Ectodermal cell (in vitro differentiated cells): ENCODE measurements at regions not wholly inside any gene's neighbourhood (a gene's known extent, or its start where the extent isn't known, plus 50 kb on each side); places are given as distances from the start of the nearest gene placed in this dataset.

ENCODE experiments used
- H3K27ac ChIP-seq: 2 replicates; pipeline ENCODE4 v1.7.0; 2013; ENCODE audit warnings: mild to moderate bottlenecking, low read depth, low read length; ENCODE audit not compliant: insufficient read depth, poor library complexity, severe bottlenecking
- H3K27me3 ChIP-seq: 2 replicates; pipeline ENCODE4 v1.7.0; 2013; ENCODE audit warnings: mild to moderate bottlenecking, low read length; ENCODE audit not compliant: insufficient read depth, control insufficient read depth, poor library complexity, severe bottlenecking
- H3K36me3 ChIP-seq: one replicate; pipeline ENCODE4 v1.7.0; 2013; ENCODE audit warnings: low read length; ENCODE audit not compliant: control insufficient read depth, insufficient read depth
- H3K4me1 ChIP-seq: one replicate; pipeline ENCODE4 v1.7.0; 2013; ENCODE audit warnings: low read length; ENCODE audit not compliant: control insufficient read depth, insufficient read depth
- H3K4me3 ChIP-seq: 2 replicates; pipeline ENCODE4 v1.7.0; 2013; ENCODE audit warnings: low read depth, low read length, control low read depth; ENCODE audit not compliant: insufficient read depth
- H3K9me3 ChIP-seq: 2 replicates; pipeline ENCODE4 v1.7.0; 2013; ENCODE audit warnings: mild to moderate bottlenecking, low read length, moderate library complexity; ENCODE audit not compliant: control insufficient read depth
- WGBS, 2 experiments: methylation state at CpG; one replicate each; pipeline ENCODE4 v1.1.7; 2013; ENCODE audit warnings: missing lambda C conversion rate in 2 of 2; 5-methylcytosine and 5-hydroxymethylcytosine counted together

DNA sequence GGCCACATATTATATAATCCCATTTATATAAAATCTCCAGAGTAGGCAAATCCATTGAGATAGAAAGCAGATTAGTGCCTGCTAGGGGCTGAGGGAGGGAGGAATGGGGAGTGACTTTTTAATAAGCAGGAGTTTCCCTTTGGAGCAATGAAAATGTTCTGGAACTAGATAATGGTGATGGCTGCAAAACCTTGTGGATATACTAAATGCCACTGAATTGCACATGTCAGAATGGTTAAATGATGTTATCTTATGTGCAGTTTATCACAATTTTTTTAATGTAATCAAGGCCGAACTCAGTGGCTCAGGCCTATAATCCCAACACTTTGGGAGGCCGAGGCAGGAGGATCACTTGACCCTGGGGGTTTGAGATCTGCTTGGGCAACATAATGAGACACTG is 145.5 kb upstream of the AUTS2 start:
- WGBS, 2 experiments, result 87 to 92% methylated on average over 2 of the region's 2 CpGs
- H3K4me1 ChIP-seq, result peaks cover 4% of the 10 kb centered on the region
- no peak overlapping the region for H3K27ac ChIP-seq

DNA sequence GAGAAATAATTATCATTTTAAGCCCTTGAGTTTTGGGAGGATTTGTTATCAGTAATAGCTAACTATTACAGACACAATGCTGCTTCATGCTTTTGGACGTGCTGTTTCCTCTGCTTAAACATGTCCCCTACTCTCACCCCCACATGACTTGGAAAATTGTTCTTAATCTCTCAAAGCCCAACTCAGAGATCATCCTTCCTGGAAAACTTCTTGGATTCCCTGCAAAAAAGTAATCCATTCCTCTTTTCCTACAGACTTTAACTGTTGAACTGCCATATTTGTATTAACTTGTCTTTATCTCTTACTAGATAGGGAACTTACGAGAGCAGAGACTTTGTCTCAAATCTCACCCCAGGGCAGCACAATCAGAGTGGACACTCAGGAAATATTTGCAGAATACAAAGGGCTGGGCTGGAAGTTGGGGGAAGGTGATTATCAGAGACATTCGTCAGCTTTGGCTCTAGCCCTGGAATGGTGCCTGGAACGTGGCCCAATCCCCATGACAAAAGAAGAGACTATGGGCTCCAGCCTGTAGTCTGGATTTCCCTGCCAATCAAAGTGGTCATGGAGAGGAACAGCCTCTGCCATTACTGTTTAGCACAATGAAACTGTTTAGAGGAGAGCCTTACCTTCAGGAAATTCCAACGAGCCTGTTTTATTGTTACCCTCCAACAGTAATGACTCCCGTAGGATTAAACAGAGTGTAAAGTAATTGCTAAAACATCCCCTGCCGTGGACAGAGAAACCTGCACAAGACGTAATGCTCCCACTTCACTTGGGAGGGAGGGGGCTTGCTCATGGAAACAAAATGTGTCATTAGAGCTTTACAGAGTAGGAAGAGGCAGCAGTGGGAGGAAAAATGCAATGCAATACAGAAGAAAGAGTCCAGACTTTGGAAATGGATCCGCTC is 140.4 kb upstream of the AUTS2 start:
- H3K27ac ChIP-seq, result no peak overlapping the region
- no peaks in the 10 kb centered on the region for H3K36me3 ChIP-seq
- peaks cover 6% of the 10 kb centered on the region for H3K27me3 ChIP-seq
- no peaks in the 10 kb centered on the region for H3K9me3 ChIP-seq
- H3K4me3 ChIP-seq, result no peak overlapping the region
- WGBS, 2 experiments, result 28 to 31% methylated on average over 9 of the region's 9 CpGs
- peaks cover 4% of the 10 kb centered on the region for H3K4me1 ChIP-seq

More for the DNA sequence above, 145.5 kb upstream of the AUTS2 start:
- no peak overlapping the region for H3K4me3 ChIP-seq
- H3K36me3 ChIP-seq, result no peaks in the 10 kb centered on the region
- no peaks in the 10 kb centered on the region for H3K9me3 ChIP-seq
- peaks cover 57% of the 10 kb centered on the region for H3K27me3 ChIP-seq

DNA sequence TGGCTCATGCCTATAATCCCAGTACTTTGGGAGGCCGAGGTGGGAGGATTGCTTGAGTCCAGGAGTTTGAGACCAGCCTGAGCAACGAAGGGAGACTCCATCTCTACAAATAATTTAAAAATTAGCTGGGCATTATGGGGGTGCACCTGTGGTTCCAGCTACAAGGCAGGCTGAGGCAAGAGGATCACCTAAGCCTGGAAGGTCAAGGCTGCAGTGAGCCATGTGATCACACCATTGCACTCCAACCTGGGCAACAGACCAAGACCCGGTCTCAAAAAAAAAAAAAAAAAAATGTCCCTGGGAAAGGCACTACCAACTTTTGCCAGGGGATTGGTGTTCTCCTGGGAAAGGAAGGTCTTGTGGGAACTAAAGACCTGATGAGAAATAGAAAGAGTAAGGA is 134.2 kb upstream of the AUTS2 start:
- H3K4me1 ChIP-seq, result no peaks in the 10 kb centered on the region
- WGBS, 2 experiments, result 83 to 90% methylated on average over 3 of the region's 3 CpGs
- H3K27ac ChIP-seq, result no peak overlapping the region
- H3K9me3 ChIP-seq, result no peaks in the 10 kb centered on the region
- H3K36me3 ChIP-seq, result no peaks in the 10 kb centered on the region
- H3K4me3 ChIP-seq, result no peak overlapping the region
- H3K27me3 ChIP-seq, result no peaks in the 10 kb centered on the region

DNA sequence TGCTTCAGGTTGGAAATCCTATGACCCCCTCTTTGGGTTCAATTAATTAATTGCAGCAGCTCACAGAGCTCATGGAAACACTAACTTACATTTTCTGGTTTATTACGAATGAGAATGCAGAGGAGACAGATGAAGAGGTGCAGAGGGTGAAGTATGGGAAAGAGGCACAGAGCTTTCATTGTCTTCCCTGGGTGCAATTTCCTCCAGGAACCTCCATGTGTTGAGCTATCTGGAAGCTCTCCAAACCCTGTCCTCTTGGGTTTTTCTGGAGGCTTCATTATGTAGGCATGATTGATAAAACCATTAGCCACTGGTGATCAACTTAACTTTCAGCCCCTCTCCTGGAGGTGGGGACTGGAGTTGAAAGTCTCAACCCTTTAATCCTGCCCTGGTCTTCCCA is 133.0 kb upstream of the AUTS2 start:
- Histone ChIP-seq H3K27me3 (no peaks in the 10 kb centered on the region), H3K36me3 (no peaks in the 10 kb centered on the region), H3K27ac (no peak overlapping the region), H3K4me1 (no peaks in the 10 kb centered on the region), H3K4me3 (no peak overlapping the region), H3K9me3 (no peaks in the 10 kb centered on the region)
- WGBS, 2 experiments, result 89 to 94% methylated on average over 1 of the region's 1 CpG

DNA sequence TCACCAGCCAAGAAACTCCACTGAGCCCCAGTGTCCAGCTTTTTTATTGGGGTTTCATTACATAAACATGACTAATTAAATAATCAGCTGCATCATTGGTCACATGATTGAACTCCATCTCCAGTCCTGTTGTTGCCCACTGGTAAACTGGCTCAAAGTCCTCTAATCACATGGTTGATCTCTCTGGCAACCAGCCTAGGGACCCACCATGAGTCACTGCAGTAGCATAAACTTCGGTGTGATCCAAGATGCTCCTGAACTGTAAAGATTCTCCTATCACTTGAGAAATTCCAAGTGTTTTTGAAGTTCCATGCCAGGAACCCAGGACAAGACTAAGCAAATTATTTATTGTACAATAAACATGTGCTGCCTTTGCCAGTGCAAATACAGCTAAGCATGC is 130.4 kb upstream of the AUTS2 start:
- Histone ChIP-seq H3K36me3 (no peaks in the 10 kb centered on the region), H3K27me3 (no peaks in the 10 kb centered on the region), H3K27ac (no peak overlapping the region), H3K4me3 (no peak overlapping the region), H3K9me3 (no peaks in the 10 kb centered on the region), H3K4me1 (no peaks in the 10 kb centered on the region)
- WGBS, 2 experiments, result 94 to 96% methylated on average over 1 of the region's 1 CpG

DNA sequence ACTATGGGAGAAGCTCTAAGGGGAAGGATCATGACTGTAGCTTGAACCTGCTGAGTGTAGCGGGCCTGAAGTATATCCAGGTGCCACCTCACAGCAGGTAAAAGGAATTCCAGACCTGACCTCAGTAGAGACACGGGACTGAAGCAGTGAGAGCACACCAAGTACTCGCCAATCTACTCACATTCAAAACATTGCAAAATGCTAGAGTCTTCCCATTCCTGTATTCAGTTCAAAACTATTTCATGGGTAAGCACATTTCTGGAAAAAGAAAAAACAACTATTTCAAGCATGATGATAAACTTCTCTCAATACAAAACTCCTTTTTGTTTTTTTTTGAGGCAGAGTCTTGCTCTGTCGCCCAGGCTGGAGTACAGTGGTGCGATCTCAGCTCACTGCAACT is 121.9 kb upstream of the AUTS2 start:
- H3K4me3 ChIP-seq, result no peak overlapping the region

DNA sequence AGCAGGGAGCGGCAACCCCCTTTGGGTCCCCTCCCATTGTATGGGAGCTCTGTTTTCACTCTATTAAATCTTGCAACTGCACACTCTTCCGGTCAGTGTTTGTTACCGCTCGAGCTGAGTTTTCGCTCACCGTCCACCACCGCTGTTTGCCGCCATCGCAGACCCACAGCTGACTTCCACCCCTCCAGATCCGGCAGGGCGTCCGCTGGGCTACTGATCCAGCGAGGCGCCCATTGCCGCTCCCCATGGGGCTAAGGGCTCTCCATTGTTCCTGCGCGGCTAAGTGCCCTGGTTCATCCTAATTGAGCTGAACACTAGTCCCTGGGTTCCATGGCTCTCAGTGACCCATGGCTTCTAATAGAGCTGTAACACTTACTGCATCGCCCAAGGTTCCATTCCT is 115.6 kb upstream of the AUTS2 start:
- Histone ChIP-seq H3K9me3 (no peaks in the 10 kb centered on the region), H3K4me1 (no peaks in the 10 kb centered on the region), H3K27ac (no peak overlapping the region), H3K27me3 (no peaks in the 10 kb centered on the region), H3K4me3 (no peak overlapping the region), H3K36me3 (no peaks in the 10 kb centered on the region)
- WGBS, 2 experiments, result 94 to 95% methylated on average over 18 of the region's 18 CpGs

More for the DNA sequence above, 121.9 kb upstream of the AUTS2 start:
- 91% methylated on average over 5 of the region's 5 CpGs for WGBS, 2 experiments
- no peak overlapping the region for H3K27ac ChIP-seq
- no peaks in the 10 kb centered on the region for H3K36me3 ChIP-seq
- H3K4me1 ChIP-seq, result no peaks in the 10 kb centered on the region
- H3K9me3 ChIP-seq, result no peaks in the 10 kb centered on the region
- H3K27me3 ChIP-seq, result no peaks in the 10 kb centered on the region

DNA sequence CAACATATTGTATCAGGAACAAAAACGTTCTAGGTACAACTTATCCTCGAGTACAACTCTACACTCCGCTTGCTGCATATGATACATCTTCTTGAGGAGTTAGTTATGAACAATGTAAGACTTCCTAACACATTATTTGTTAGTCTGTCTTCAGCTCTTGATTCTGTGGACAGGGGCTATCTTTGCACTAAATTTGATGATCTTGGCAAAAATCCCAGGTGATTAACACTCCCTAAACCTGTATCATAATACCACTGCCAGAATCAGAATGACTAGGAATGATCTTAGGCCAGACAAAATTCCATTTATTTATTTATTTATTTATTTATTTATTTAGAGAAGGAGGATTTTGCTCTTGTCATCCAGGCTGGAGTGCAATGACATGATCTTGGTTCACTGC is 108.7 kb upstream of the AUTS2 start:
- Histone ChIP-seq H3K4me1 (no peaks in the 10 kb centered on the region), H3K27me3 (no peaks in the 10 kb centered on the region), H3K9me3 (no peaks in the 10 kb centered on the region), H3K4me3 (no peak overlapping the region), H3K36me3 (no peaks in the 10 kb centered on the region), H3K27ac (no peak overlapping the region)
- WGBS, 2 experiments, result 93% methylated on average over 3 of the region's 3 CpGs

DNA sequence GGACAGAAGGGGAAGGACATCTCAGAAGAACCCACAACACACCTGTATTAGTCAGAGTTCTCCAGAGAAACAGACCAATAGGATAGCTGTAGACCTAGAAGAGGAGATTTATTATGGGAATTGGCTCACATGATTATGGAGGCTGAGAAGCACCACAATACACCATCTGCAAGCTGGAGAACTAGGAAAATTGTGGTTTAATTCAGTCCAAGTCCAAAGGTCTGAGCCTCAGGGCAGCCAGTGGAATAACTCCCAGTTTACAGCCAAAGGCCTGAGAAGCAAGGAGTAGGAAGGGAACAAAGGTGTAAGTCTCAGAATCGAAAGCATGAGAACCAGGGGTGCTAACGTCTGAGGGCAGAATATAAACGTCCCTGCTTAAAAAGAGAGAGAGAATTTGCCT is 99.6 kb upstream of the AUTS2 start:
- Histone ChIP-seq H3K36me3 (no peaks in the 10 kb centered on the region), H3K4me3 (no peak overlapping the region), H3K4me1 (no peaks in the 10 kb centered on the region), H3K27me3 (no peaks in the 10 kb centered on the region), H3K9me3 (no peaks in the 10 kb centered on the region), H3K27ac (no peak overlapping the region)
- WGBS, 2 experiments, result 89 to 95% methylated on average over 3 of the region's 3 CpGs

DNA sequence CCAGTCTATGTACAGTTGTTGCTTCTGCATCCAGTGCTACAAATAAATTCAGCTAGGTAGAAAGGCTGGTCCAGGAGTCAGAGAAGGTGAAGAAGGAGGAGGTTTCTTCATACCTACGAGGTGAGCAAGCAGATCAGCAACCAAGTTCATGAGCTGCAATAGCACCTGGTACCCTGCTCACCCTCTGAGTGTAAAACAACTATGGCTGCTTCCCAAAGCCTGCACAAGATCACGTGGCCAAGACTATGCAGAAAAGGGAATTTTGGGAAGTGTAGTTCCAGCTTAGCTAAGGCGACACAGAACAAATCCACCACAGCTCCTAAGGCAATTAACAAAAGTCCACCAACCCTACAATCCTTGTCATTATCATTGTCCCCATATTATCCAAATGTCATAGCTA is 95.9 kb upstream of the AUTS2 start:
- WGBS, 2 experiments, result 89% methylated on average over 3 of the region's 3 CpGs
- Histone ChIP-seq H3K27me3 (no peaks in the 10 kb centered on the region), H3K27ac (no peak overlapping the region), H3K4me3 (no peak overlapping the region), H3K9me3 (no peaks in the 10 kb centered on the region), H3K36me3 (no peaks in the 10 kb centered on the region), H3K4me1 (no peaks in the 10 kb centered on the region)
